GM10248 (cell line): ENCODE measurements at regions not wholly inside any gene's neighbourhood (a gene's known extent, or its start where the extent isn't known, plus 50 kb on each side); places are given as distances from the start of the nearest gene placed in this dataset.

Source experiments
- CTCF ChIA-PET: fragments of 300-600 bp; sonication (Branson Sonifier 250); formaldehyde crosslinking; extraction: SDS; loops from one replicate; lab custom pipeline; 2021; ENCODE audit warnings: antibody characterized with exemption; lab: Yijun Ruan, JAX
- POLR2A ChIA-PET: fragments of 350-650 bp; sonication (Branson Sonifier 250); formaldehyde crosslinking; extraction: SDS; loops from one replicate; lab custom pipeline; 2020; ENCODE audit warnings: antibody characterized with exemption; lab: Yijun Ruan, JAX
- DNase-seq: peaks from one replicate; pipeline ENCODE4 v3.0.0; 2012; ENCODE audit errors: extremely low spot score
- CTCF ChIP-seq: IDR thresholded peaks from 2 replicates; pipeline ENCODE4 v1.5.1; 2012; ENCODE audit warnings: mild to moderate bottlenecking, low read depth; ENCODE audit errors: extremely low read depth, missing control alignments, control extremely low read depth

DNA sequence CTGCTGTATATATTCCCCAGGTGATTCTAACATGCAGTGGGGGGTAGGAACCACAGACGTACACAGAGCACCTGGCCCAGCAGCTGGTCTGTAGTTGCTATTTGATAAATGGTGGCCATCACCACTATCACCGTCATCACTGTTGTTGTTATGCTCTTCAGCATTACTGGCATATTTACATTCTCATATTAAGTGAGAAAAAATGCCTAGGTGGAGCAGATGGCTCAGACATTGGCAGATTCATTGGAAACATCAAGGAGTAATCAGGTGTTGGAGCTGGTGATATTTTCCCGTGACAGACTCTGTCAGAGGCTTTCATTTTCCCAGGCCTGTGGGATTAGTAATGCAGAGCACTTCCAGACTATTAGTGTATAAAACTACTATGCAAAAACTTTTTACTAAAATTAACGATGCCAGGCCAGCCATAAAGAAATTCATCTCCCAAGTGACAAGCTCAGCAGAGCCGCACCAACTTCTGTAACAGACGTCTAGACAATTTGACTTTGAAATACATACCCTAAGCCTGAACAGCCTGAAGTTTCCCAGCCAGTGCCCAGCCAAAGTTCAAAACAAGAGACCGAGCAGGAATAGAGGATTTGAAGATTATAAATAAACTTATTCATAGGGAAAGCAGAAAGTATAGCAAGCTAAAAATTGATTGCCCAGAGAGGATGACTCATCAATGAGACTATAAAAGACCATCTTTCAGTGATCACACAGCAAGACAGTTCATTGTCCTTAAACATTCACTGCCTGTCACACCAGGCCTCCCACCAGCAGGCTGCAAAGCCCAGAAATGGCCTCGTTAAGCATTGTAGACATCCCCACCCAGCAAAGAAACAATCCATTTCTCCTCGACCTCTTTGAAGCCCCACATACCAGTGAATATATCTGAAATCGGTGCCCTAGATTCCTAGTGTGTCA is 247.4 kb upstream of the CHAC2 start:
- no peak for DNase-seq
- ChIA-PET CTCF (interaction anchor here (1.5 kb wide), 1 partner anchor 11 kb away, joined by 4 read pairs; no protein-coding TSS in a partner anchor), POLR2A (no interaction called here)
- no peak for TF ChIP-seq CTCF

GRCh38 chr2:53517406-53517805 is 250.2 kb upstream of the CHAC2 start:
- no peak for TF ChIP-seq CTCF
- DNase-seq, result no peak
- POLR2A ChIA-PET, result no interaction called here
- CTCF ChIA-PET, result interaction anchor here (1.2 kb wide), 1 partner anchor 37 kb away, joined by 3 read pairs; no protein-coding TSS in a partner anchor

- ChIA-PET POLR2A (no interaction called here), CTCF (no interaction called here)
- no peak for DNase-seq
- no peak for TF ChIP-seq CTCF
These were observed 251.0 kb upstream of the CHAC2 start for GRCh38 chr2:53516650-53517049.

DNA sequence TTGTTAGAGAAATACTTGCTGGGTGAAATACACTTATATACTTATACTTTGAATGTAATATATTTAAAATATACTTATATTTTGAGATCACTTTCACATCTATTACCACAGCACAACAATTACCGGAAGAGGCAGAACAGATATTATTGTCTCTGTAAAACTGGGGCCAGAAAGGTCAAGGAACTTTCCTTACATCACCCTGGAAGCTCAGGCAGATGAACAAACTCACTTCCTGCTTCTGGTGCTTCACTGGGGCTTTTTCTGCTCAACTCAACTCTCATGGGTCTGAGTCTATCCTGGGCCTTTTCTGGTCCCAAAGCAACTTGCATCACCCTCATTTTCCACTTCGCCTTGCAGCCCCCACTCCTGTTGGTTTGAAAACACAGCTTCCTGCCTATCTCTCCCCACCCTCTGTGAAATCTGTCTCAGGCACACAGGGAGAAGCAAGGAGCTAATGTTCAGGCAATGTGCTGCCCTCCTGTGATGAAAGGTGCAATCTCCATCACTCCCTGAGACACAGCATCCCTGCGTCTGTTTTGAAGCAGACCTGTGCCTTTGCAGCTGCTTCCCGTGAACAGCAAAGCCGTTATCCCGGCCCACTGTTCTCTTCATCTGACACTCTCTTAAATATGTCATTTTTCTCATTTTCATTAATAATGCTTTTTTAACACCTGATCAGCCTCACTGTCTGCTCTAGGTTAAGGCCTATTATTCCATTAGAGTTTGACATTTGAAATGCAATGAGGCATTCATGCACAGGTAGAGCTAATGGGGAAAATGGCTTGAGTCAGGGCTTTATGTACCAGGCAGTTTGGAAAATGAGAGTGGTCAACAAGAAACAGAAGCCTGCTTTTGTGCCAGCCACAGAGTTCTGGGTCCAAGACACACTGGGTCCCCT is 251.9 kb upstream of the CHAC2 start:
- CTCF ChIA-PET, result interaction anchor here (1.3 kb wide), 1 partner anchor 12 kb away, joined by 3 read pairs; no protein-coding TSS in a partner anchor
- DNase-seq, result no peak
- POLR2A ChIA-PET, result no interaction called here
- TF ChIP-seq CTCF, result no peak

- POLR2A ChIA-PET, result no interaction called here
- CTCF ChIA-PET, result no interaction called here
- no peak for TF ChIP-seq CTCF
- no peak for DNase-seq
These were observed 254.4 kb upstream of the CHAC2 start for GRCh38 chr2:53513167-53513666.
